HG03095 (cell line): ENCODE measurements at regions not wholly inside any gene's neighbourhood (a gene's known extent, or its start where the extent isn't known, plus 50 kb on each side); places are given as distances from the start of the nearest gene placed in this dataset.
"Not testable (repeated sequence)": the region's sequence is repeated elsewhere in the genome, so short reads cannot be mapped to it uniquely, and the experiment has no call there.

Source experiments
- ATAC-seq: cut with Tn5 transposase; IDR thresholded peaks from one replicate; pipeline ENCODE4 v1.9.1; 2021; ENCODE audit warnings: moderate library complexity; ENCODE audit not compliant: unreplicated experiment

DNA sequence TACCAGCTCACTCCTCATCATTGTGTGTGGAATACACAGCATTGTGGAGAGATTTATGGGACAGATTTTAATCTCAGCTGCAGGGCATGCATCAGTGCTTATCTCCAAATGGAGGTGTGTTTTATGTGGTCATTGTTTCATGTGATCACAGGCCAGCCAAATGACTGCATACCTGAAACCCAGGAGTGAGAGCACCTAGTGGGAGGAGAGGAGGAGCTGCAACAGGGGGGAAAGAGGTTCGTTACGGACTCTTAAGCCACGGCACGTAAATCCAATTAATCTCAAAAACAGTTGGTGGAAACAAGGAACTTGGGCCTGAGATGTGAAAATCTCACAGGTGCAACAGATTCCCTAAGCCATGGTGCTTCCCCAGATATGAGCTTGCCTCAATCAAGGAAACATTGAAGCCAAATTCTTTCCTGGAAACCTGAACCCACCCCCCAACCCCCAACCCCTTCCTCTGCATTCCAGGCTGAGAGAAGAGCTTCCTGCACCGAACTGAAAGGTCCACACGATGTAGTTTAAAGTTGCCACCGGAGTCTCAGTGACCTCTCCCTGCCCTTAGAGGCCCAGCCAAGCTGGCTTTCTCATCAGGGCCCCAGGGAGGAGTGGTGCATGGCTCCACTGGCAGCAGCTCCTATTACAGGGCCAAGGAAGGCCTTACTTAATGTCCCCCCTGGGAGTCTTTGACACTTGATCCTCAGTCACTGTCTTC, 167.4 kb downstream of the C1D start:
- no peak for ATAC-seq

DNA sequence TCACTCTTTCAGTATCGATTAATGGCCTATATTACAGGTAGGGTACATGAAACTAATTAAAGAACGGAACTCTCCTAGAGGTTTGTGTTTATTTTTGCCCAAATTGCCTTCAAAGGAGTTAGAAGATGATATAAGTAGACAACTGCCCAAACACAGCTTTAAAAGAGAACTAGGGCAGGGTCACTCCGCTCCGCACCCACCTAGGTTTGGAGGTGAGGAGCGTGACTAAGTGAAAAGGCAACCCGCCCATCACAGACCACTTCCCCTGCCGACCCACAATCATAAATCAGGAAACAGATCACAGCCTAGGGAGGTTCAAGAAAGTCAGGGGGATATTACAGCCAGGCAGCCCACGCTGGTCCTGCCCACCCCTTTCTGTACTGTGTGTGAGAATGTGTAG, 166.7 kb downstream of the C1D start:
- ATAC-seq = no peak

DNA sequence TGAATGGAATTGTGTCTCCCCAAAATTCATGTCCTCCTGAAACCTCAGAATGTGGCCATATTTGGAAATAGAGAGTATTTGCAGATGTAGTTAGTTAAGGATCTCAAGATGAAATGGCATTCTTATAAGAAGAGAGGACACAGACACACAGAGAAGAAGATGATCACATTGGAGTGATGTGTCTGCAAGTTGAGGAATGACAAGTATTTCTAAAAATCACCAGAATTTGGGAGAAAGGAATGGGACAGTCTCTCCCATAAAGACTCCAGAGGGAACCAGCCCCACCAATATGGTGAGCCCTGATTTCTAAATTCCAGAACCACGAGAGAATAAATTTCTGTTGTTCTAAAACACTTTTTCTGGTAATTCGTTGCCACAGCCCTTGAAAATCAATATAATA, 166.3 kb downstream of the C1D start:
- ATAC-seq = no peak

DNA sequence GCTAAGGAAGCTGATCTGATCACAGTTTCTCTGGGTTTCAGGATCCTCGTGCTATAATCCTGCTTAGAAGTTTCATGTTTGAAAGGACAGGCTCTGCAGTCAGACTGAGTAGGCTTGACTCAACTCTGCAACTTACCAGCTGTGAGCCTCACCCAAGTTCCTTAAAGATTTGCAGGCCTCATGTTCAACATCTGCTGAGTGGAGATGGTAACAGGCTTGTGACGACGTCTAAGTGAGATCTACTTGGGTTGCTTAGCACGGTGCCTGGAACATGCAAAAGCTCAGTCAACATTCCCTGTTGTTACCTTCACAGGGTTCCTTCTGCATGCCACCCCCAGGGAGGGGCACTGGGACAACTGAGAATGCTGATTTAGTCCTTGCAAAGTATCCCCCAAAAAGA, 164.2 kb downstream of the C1D start:
- no peak for ATAC-seq

DNA sequence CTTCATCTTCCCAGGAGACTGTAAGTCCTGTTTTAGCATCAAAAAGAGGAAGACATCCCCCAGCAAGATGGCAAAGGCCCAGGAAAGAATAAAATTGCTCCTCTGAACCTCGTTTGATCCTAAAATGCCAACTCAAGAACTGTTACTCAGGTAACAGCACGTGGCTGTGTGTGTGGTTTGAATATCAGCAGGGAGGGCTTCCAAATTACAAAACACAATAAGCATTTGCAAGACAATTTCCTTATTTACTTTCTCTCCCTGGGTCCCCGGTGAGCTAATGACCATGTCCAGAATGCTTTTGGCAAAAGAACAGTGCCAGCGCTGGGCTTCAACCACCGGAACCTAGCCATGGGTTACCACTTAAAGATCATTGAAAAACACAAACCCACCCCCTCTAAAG, 163.6 kb downstream of the C1D start:
- no peak for ATAC-seq

DNA sequence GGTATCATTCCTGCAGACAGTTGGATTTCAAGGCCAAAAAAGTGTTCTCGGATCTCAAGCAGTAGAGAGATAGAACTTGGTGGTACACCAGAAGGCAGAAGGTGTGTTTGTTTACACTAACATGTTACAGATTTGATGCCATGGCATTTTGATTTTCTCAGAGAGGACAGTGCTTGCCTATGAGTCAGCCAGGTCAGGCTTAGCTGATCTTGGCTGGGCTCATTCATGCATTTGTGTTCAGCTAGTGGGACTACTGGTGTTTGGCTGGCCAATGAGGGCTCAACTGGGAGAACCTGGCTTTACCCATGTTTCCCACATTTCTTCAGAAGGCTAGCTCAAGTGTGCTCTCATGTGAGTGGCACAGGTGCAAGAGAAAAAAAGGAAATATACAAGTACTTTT, 162.0 kb downstream of the C1D start:
- ATAC-seq = no peak

DNA sequence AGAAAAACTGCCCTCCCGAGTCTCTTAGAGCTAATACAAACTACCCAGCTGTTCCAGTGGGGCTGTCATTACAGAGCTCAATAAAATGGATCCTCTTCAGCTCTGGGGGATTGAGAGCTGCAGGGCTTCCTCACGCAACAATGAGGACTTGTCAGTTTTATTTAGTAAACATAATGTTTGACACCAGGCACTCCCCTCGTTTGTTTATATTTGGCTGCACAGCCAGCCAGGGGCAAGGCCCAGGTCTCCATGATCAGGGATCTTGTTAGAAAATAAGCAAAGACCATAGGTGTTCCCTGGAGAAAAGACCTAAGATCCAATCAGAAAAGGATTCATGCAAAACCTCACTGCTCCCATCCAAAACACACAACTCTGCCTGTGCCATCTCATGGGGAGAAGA, 158.2 kb downstream of the C1D start:
- ATAC-seq = no peak

DNA sequence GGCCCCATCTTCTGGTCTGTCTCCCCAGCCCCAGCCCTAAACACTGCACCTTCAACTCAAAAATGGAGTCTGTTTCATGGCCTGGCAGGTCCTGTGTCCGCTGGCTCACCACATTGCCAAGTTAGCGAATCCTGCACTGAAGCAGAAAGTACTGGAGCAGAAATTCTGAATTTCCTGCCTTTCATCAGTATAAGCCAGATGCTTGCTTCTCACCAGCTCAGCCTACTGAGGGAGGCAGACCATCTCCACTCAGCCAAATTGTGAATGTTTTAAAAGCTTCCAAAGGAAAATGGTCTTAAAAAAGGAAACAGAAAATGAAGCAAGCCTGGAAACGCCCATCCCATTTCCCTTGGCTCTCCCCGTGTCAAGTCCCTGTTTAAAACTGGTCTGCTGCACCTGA, 157.8 kb downstream of the C1D start:
- ATAC-seq = no peak

DNA sequence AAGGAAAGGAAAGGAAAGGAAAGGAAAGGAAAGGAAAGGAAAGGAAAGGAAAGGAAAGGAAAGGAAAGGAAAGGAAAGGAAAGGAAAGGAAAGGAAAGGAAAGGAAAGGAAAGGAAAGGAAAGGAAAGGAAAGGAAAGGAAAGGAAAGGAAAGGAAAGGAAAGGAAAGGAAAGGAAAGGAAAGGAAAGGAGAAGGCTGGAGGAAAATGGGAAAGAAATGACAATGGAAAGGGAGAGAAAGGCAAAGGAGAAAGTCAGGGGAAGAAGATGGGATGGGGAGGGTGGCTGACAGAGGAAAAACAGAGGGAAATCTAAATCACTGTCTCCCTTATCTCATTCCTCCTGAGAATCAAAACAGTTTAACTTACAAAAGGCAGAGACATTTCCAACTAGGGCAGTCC, 156.3 kb downstream of the C1D start:
- not testable (repeated sequence) for ATAC-seq

DNA sequence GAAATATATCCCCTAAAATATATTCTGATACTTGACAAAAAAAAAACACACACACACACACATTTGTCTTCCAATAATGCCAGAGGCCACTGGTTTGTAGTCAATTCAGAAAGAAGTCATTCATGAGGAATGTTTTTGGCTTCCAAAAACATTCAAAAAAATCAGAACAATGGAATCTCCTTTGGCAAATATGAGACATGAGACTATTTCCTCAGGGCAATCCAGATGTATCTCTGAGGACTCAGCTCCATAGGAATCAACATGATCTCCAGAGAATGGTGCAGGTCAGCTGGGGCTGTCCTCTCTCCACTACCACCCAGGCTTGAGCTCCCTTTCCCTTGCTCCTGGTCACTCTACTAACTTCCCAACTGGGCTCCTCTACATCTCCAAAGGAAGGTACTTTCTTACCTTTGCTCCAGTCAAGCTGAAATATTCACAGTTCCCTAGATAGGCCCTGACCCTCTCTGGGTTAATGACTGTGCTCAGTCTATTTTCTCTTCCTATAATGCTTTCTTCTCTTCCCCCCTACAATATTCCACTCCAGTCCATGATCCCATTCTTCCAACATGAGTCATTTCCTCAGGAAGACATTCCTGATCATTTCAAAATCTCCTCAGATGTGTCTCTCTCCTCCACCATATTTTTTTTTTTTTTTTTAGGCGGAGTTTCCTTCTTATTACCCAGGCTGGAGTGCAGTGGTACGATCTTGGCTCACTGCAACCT, 145.3 kb downstream of the C1D start:
- no peak for ATAC-seq

DNA sequence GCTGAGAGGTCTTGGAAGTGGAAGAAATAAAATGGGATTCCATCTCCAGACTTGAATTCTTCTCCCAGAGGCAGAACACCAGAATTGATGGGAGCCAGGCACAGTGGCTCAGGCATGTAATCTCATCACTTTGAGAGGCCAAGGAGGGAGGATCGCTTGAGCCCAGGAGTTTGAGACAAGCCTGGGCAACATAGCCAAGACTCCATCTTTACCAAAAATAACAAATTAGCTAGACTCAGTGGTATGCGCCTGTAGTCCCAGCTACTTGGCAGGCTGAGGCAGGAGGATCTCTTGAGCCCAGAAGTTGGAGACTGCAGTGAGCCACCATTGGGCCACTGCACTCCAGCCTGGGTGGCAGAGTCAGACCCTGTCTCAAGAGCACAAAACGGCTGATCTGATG, 144.3 kb downstream of the C1D start:
- no peak for ATAC-seq

DNA sequence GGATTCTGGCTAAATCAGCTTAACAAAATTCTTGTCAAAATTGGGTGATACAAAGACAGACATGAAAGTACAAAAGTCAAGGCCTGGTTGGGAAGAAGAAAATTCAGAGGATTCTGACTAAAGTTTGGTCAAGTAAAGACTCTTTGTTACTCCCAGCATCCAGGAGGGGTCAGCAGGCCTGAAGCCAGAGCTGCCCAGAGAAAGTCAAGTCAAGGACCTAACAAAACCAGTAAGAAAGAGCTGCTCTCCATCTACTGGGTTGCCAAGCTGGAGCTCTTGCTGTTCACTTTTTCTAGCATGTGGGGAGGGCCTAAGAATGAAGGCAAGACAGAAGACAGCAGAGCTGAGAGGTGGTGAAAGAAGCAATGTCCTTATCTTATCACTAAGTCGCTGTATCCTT, 143.3 kb downstream of the C1D start:
- no peak for ATAC-seq

DNA sequence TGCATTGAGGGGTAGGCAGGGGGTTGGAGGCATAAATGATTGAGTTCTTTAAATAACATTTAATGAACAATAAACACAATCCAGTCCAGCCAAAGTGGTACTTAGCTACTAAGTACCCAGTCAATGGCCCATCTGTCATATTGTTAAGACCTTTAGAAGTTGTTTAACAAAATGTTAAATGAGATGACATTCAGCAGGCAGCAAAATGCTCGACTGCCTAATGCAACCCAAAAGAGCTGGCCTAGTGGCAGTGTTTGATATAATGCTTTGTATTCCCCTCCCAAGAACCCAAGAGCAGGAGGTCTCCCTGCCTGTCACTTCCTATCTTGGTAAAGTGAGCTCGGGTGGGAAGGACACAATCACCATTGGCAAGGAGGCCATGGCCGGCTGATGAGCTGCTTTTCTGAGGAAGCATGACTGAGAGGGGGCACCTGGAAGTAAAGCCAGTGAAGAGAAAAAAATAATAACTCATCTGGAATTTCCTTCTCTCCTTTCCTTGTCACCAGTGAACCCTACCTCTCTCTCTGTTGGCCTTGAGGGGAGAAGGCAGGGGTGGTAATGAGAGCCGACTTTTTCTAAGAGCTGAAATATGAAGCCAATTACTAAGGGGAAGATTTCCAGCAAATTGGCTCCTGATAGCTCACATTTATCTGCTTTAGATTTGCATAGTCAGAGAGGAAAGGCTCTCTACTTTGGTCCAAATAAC, 140.6 kb downstream of the C1D start:
- ATAC-seq = no peak

DNA sequence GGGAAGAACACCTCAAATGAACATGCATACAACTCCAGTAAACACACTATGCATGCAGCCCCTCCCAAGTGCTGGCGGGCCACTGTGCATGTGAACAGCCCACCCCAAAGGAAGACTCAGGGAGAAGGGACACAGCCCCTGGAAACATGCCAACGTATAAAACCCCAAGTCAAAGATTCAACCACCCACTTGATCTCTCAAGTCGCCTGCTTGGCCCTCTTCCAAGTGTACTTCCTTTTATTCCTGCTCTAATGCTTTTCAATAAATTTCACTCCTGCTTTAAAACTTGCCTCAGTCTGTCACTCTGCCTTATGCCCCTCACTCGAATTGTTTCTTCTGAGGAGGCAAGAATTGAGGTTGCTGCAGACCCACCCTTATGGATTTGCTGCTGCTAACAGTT, 139.1 kb downstream of the C1D start:
- ATAC-seq = no peak

DNA sequence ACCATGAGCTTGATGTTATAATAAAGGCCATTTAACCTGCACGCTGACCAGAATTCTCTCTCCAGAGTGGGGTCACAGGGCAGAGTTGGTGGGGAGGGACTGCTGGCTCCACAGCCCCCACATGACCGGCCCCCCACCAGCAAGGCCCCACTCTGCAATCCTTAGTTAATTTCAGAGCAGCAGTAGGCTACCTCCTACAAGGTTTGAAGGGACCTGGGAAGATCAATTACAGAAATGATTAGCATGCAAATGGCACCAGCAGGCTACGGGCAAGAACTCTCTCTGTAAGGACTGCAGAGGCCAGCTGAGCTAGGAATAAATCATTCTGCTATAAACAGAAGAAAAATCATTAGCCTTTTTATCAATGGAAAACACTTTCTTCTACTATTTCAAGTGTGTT, 135.3 kb downstream of the C1D start:
- ATAC-seq = no peak

DNA sequence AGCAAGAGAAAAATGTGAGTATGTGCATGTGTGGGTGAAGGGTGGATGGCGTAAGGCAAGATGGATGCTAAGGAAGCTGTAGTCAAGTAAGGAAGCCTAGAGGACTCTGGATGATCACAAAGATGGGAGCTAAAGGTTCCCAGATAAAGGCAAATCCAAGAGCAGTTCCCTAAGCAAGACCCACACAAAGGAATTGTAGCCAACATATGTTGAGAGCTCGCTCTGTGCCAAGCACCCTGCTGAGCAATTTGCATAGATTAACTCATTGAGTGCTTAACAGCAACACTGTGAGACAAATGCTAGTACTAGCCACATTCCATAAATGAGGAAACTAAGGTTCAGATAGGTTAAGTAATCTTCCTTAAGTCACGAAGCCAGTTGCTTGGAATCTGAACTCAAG, 132.6 kb downstream of the C1D start:
- ATAC-seq = no peak

DNA sequence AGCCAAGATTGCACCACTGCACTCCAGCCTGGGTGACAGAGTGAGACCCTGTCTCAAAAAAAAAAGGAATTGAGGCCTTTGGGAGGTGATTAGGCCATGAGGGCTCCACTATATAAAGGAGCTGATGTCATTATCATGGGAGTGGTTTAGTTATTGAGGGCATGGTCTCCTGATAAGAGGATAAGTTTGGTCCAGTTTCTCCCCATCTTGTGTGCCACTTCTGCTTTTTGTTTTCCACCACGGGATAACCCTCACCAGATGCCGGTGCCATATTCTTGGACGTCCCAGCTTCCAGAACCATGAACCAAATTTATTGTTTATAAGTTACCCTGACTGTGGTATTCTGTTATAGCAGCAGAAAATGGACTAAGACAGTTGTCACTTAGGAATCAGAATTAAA, 125.8 kb downstream of the C1D start:
- ATAC-seq = no peak

DNA sequence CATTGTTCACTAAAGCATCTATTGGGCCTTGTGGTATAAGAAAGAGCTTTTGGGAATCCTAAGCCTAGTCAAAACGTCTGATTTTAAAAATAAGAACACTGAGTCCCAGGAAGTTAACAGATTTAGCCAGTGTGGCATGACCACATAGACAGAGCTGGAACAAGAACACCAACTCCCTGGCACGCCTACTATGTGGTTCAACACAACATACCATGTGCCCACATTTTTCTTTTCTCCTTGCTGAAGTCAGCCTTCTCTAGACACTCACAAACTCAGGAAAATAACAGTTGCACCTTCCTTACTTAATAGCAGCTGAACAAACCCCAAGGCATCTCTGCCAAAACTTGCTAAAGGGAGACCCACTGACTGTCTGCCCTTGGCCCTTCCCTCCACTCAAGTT, 124.8 kb downstream of the C1D start:
- ATAC-seq = no peak

DNA sequence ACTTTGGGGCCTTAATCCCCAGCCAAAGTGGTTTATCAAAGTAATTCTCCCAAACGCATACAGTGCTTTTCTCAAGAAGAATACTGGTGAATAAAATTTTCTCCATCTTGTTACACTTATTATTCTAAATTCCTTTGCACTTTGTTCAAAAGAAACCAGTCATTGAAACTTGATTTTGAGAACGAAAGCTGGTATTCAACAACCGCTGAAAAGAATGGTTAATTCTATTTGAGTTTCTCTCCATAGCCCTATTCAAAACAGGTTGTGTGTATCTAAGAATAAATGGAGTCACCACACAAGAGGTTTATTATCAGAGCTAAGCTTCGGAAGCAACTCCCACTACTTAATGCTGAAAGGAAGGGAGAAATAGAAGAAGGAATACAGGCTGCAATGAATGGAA, 117.7 kb downstream of the C1D start:
- no peak for ATAC-seq

DNA sequence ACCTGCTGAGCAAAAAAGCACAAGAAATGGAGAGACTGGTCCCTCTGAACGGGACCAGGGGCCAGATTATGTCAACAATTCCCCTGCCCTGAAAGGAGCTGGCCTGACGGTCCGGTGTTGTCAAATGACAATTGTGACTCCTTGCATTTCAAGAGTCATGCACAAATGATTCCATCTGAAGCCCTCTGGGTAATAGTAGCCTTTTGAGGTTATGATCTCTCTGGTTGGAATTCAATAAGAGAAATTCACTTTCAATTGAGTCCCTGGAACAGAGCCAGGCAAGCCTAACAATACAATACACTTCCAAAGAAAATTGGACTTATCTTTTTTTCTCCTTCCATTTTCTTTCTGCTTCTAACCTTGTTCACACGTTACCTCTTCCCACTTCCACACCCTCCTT, 116.9 kb downstream of the C1D start:
- ATAC-seq = no peak

DNA sequence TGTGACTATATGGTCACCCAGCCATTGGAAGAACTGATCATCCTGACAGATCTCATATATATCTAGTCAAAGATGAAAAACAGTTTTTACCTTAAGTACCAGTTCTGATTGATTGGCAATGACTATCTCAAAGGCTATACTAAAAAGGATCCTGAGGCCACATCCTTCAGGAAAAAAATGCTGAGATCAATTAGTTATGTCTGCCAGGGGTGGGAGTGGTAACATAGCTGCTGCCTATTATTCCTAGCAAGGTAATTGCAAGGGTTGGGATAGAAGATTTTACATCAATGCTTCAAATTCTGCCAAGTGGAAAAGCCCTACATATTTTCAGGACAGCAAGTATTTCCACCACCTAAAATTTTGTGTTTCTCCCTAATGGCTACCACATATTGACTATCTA, 114.7 kb downstream of the C1D start:
- no peak for ATAC-seq

DNA sequence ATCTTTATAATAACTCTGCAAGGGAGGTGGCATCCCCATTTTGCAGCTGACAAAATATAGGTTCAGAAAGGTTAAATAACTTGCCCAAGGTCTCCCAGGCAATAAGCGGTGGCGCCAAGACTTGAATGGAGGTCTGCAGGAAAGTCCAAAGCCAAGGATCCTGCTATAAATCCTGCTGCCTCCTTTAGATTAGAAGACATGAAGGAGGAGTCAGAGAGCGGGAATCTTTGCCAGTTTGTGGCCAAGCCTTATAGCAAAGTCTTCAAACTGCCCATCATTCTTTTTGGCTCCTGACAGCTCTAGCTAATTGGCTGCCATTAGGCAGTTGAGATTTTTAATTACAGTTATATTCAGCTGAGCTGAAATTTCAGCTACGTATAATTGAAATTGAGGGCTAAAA, 114.3 kb downstream of the C1D start:
- ATAC-seq = no peak
